Lower leg skin (tissue), 3 donors: ENCODE measurements at regions not wholly inside any gene's neighbourhood (a gene's known extent, or its start where the extent isn't known, plus 50 kb on each side); places are given as distances from the start of the nearest gene placed in this dataset.

Source experiments
- CTCF ChIP-seq, 3 donors: fragments of 450-650 bp; IDR thresholded peaks; one replicate each; pipeline ENCODE4 v1.5.1; 2016; ENCODE audit warnings: antibody characterized with exemption in 3 of 3, mild to moderate bottlenecking in 3 of 3, moderate library complexity in 2 of 3
- POLR2A ChIP-seq, 2 donors: fragments of 450-650 bp; IDR thresholded peaks; one replicate each; pipeline ENCODE4 v1.6.1; 2016 to 2017; ENCODE audit warnings: antibody characterized with exemption in 2 of 2, mild to moderate bottlenecking in 1 of 2, moderate library complexity in 1 of 2

DNA sequence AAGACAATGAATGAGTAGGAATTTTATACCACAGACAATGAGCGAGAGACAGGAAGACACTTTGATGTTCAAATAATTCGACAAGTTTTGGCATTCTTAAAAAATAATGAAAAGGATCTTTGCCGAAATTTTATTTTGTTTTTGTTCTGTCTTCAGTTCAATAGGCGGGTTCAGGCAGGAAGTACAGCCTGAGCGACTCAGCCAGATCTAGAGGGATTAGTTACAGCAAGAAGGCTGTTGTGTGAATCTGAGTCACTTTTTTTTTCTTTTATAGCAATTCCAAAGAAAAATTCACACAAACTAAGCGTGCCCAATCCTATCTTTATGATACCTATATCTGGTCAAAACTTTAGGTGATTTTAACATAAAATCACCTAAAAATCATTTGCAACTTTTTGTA, 505.4 kb upstream of the FAM241A start:
- TF ChIP-seq CTCF (IDR thresholded peaks at IDR 0.05) (no peak), POLR2A (IDR thresholded peaks at IDR 0.05) (no peak)
